HEK293 (cell line): ENCODE measurements at regions not wholly inside any gene's neighbourhood (a gene's known extent, or its start where the extent isn't known, plus 50 kb on each side); places are given as distances from the start of the nearest gene placed in this dataset.
A peak's percentile ranks its signal among the peaks of the same experiment; 100 is the strongest.

ENCODE experiments used
- CTCF ChIA-PET: fragments of 350-600 bp; formaldehyde crosslinking; extraction: SDS; loops from one replicate; lab custom pipeline; 2021; ENCODE audit warnings: antibody characterized with exemption; lab: Yijun Ruan, JAX
- POLR2A ChIA-PET: fragments of 300-600 bp; formaldehyde crosslinking; extraction: SDS; loops from one replicate; lab custom pipeline; 2020; ENCODE audit warnings: antibody characterized with exemption, inconsistent platforms; lab: Yijun Ruan, JAX
- H3K27ac ChIP-seq: fragments of 200-500 bp; sonication (Bioruptor generic); 2 replicates; pipeline ENCODE4 v1.5.1; 2014; ENCODE audit warnings: low read depth, low read length, control low read depth, inconsistent platforms; ENCODE audit errors: extremely low read depth
- H3K36me3 ChIP-seq, 2 experiments: fragments of 200-500 bp in 1 of 2; sonication (Bioruptor generic) in 1 of 2; 1 replicate in 1 of 2; 2 replicates in 1 of 2; pipeline ENCODE4 v1.5.1; 2014 to 2017; ENCODE audit warnings: inconsistent platforms in 2 of 2, low read length in 2 of 2; ENCODE audit not compliant: control insufficient read depth in 2 of 2, insufficient read depth in 1 of 2
- H3K4me1 ChIP-seq: fragments of 200-500 bp; sonication (Bioruptor generic); 2 replicates; pipeline ENCODE4 v1.5.1; 2014; ENCODE audit warnings: mild to moderate bottlenecking, low read length, inconsistent platforms; ENCODE audit not compliant: control insufficient read depth, insufficient read depth
- H3K4me3 ChIP-seq: 2 replicates; pipeline ENCODE4 v1.5.1; 2011; ENCODE audit warnings: low read depth, mild to moderate bottlenecking, control low read depth, low read length, moderate library complexity
- H3K9me3 ChIP-seq: fragments of 200-500 bp; sonication (Bioruptor generic); 2 replicates; pipeline ENCODE4 v1.5.1; 2014; ENCODE audit warnings: low read depth, low read length, inconsistent platforms; ENCODE audit not compliant: control insufficient read depth, insufficient read depth
- BCL11B ChIP-seq: fragments of 450-650 bp; formaldehyde crosslinking; IDR thresholded peaks from 2 replicates; pipeline ENCODE4 v1.5.1; 2016; ENCODE audit warnings: low read depth, missing biosample characterization, missing genetic modification characterization
- OSR2 ChIP-seq: fragments of 450-650 bp; formaldehyde crosslinking; IDR thresholded peaks from 2 replicates; pipeline ENCODE4 v1.5.1; 2016; ENCODE audit warnings: missing biosample characterization, missing genetic modification characterization
- SP7 ChIP-seq: fragments of 450-650 bp; formaldehyde crosslinking; IDR thresholded peaks from 2 replicates; pipeline ENCODE4 v1.5.1; 2016; ENCODE audit warnings: missing biosample characterization, missing genetic modification characterization
- ZBTB17 ChIP-seq: fragments of 450-650 bp; formaldehyde crosslinking; IDR thresholded peaks from 2 replicates; pipeline ENCODE4 v1.5.1; 2016; ENCODE audit warnings: missing biosample characterization, missing genetic modification characterization
- ZNF112 ChIP-seq: fragments of 450-650 bp; formaldehyde crosslinking; IDR thresholded peaks from 2 replicates; pipeline ENCODE4 v1.5.0; 2017; ENCODE audit warnings: missing biosample characterization, missing genetic modification characterization
- ZNF423 ChIP-seq: fragments of 450-650 bp; formaldehyde crosslinking; IDR thresholded peaks from 2 replicates; pipeline ENCODE4 v1.5.1; 2016; ENCODE audit warnings: missing biosample characterization, missing genetic modification characterization
- ZNF596 ChIP-seq: fragments of 450-650 bp; IDR thresholded peaks from 2 replicates; pipeline ENCODE4 v1.5.0; 2018; ENCODE audit warnings: missing biosample characterization, mild to moderate bottlenecking, missing genetic modification characterization, moderate library complexity
- ZNF600 ChIP-seq: fragments of 450-650 bp; formaldehyde crosslinking; IDR thresholded peaks from 2 replicates; pipeline ENCODE4 v1.5.1; 2016; ENCODE audit warnings: missing biosample characterization, missing genetic modification characterization
- ZNF654 ChIP-seq: fragments of 450-650 bp; formaldehyde crosslinking; IDR thresholded peaks from 2 replicates; pipeline ENCODE4 v1.5.1; 2016; ENCODE audit warnings: low read depth, missing biosample characterization, missing genetic modification characterization
- ZNF777 ChIP-seq: fragments of 450-650 bp; formaldehyde crosslinking; IDR thresholded peaks from 2 replicates; pipeline ENCODE4 v1.5.1; 2017; ENCODE audit warnings: missing biosample characterization, missing genetic modification characterization, borderline replicate concordance
- ZNF843 ChIP-seq: fragments of 450-650 bp; formaldehyde crosslinking; IDR thresholded peaks from 2 replicates; pipeline ENCODE4 v1.5.1; 2016; ENCODE audit warnings: missing biosample characterization, missing genetic modification characterization
- ZSCAN23 ChIP-seq: fragments of 450-650 bp; formaldehyde crosslinking; IDR thresholded peaks from 2 replicates; pipeline ENCODE4 v1.5.1; 2016; ENCODE audit warnings: missing biosample characterization, missing genetic modification characterization
- TF ChIP-seq, protein P1 (sequence below): fragments of 450-650 bp; formaldehyde crosslinking; IDR thresholded peaks from 2 replicates; pipeline ENCODE4 v1.5.1; 2016; ENCODE audit warnings: missing biosample characterization, missing genetic modification characterization
- TF ChIP-seq, protein P2 (sequence below): fragments of 450-650 bp; formaldehyde crosslinking; IDR thresholded peaks from 2 replicates; pipeline ENCODE4 v1.5.1; 2017; ENCODE audit warnings: missing biosample characterization, missing genetic modification characterization
- TF ChIP-seq, protein P3 (sequence below): fragments of 450-650 bp; formaldehyde crosslinking; IDR thresholded peaks from 2 replicates; pipeline ENCODE4 v1.5.1; 2016; ENCODE audit warnings: missing biosample characterization, missing genetic modification characterization
- TF ChIP-seq, protein P4 (sequence below): fragments of 450-650 bp; formaldehyde crosslinking; IDR thresholded peaks from 2 replicates; pipeline ENCODE4 v1.5.1; 2016; ENCODE audit warnings: missing biosample characterization, missing genetic modification characterization
- TF ChIP-seq, protein P5 (sequence below): fragments of 450-650 bp; formaldehyde crosslinking; IDR thresholded peaks from 2 replicates; pipeline ENCODE4 v1.5.1; 2016; ENCODE audit warnings: missing biosample characterization, missing genetic modification characterization

DNA sequence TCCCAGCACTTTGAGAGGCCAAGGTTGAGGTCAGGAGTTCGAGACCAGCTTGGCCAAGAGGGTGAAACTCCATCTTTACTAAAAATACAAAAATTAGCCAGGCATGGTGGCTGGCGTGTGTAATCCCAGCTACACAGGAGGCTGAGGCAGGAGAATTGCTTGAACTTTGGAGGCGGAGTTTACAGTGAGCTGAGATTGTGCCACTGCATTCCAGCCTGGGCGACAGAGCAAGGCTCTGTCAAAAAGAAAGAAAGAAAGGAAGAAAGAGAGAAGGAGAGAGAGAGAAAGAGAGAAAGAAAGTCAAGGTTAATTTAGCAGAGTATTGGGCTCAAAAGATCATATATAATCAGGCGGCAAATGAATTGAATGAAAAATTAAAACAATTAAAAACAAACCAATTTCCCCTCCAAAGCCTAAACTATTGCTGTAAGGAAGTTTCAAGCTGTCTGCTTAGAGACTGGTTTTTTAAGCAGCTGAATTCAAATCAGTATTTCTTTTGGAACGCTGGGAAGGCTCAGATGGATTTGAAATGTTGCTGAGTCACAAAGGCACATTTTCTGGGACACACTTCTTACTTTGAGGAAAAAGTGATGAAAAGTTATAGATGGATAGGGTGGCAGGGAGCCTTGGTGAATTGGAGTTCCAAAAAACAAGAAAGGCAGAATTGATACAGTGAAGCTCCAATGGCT lies 81.3 kb upstream of the BHLHE40 start:
- TF ChIP-seq, protein P1, sequence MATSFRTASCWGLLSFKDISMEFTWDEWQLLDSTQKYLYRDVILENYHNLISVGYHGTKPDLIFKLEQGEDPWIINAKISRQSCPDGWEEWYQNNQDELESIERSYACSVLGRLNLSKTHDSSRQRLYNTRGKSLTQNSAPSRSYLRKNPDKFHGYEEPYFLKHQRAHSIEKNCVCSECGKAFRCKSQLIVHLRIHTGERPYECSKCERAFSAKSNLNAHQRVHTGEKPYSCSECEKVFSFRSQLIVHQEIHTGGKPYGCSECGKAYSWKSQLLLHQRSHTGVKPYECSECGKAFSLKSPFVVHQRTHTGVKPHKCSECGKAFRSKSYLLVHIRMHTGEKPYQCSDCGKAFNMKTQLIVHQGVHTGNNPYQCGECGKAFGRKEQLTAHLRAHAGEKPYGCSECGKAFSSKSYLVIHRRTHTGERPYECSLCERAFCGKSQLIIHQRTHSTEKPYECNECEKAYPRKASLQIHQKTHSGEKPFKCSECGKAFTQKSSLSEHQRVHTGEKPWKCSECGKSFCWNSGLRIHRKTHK (tag by site-specific recombination) = no peak
- no peak for TF ChIP-seq ZNF600
- no peak for TF ChIP-seq ZNF423 (tag by site-specific recombination)
- TF ChIP-seq, protein P2, sequence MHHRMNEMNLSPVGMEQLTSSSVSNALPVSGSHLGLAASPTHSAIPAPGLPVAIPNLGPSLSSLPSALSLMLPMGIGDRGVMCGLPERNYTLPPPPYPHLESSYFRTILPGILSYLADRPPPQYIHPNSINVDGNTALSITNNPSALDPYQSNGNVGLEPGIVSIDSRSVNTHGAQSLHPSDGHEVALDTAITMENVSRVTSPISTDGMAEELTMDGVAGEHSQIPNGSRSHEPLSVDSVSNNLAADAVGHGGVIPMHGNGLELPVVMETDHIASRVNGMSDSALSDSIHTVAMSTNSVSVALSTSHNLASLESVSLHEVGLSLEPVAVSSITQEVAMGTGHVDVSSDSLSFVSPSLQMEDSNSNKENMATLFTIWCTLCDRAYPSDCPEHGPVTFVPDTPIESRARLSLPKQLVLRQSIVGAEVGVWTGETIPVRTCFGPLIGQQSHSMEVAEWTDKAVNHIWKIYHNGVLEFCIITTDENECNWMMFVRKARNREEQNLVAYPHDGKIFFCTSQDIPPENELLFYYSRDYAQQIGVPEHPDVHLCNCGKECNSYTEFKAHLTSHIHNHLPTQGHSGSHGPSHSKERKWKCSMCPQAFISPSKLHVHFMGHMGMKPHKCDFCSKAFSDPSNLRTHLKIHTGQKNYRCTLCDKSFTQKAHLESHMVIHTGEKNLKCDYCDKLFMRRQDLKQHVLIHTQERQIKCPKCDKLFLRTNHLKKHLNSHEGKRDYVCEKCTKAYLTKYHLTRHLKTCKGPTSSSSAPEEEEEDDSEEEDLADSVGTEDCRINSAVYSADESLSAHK = no peak
- TF ChIP-seq, protein P3, sequence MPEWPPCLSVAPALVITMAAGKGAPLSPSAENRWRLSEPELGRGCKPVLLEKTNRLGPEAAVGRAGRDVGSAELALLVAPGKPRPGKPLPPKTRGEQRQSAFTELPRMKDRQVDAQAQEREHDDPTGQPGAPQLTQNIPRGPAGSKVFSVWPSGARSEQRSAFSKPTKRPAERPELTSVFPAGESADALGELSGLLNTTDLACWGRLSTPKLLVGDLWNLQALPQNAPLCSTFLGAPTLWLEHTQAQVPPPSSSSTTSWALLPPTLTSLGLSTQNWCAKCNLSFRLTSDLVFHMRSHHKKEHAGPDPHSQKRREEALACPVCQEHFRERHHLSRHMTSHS (tag by site-specific recombination) = no peak
- no peak for TF ChIP-seq ZNF777
- TF ChIP-seq, protein P4, sequence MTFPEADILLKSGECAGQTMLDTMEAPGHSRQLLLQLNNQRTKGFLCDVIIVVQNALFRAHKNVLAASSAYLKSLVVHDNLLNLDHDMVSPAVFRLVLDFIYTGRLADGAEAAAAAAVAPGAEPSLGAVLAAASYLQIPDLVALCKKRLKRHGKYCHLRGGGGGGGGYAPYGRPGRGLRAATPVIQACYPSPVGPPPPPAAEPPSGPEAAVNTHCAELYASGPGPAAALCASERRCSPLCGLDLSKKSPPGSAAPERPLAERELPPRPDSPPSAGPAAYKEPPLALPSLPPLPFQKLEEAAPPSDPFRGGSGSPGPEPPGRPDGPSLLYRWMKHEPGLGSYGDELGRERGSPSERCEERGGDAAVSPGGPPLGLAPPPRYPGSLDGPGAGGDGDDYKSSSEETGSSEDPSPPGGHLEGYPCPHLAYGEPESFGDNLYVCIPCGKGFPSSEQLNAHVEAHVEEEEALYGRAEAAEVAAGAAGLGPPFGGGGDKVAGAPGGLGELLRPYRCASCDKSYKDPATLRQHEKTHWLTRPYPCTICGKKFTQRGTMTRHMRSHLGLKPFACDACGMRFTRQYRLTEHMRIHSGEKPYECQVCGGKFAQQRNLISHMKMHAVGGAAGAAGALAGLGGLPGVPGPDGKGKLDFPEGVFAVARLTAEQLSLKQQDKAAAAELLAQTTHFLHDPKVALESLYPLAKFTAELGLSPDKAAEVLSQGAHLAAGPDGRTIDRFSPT (tag by site-specific recombination) = no peak
- no peak for TF ChIP-seq ZNF112 (tag by site-specific recombination)
- TF ChIP-seq ZNF654 (tag by site-specific recombination) = no peak
- TF ChIP-seq BCL11B (tag by site-specific recombination) = no peak
- TF ChIP-seq, all 188 proteins: peak for 0
- ChIA-PET CTCF (interaction anchor here (0.6 to 1.1 kb wide), 2 partner anchors 12 to 21 kb away, joined by 3 read pairs; no protein-coding TSS in a partner anchor), POLR2A (no interaction called here)
- Histone ChIP-seq H3K4me1 (peaks cover 3% of the 10 kb centered on the region; the same call in 1 of the 2 replicates), H3K9me3 (no peaks in the 10 kb centered on the region), H3K36me3 (no peaks in the 10 kb centered on the region), H3K4me3 (no peak overlapping the region), H3K27ac (no peak overlapping the region)

DNA sequence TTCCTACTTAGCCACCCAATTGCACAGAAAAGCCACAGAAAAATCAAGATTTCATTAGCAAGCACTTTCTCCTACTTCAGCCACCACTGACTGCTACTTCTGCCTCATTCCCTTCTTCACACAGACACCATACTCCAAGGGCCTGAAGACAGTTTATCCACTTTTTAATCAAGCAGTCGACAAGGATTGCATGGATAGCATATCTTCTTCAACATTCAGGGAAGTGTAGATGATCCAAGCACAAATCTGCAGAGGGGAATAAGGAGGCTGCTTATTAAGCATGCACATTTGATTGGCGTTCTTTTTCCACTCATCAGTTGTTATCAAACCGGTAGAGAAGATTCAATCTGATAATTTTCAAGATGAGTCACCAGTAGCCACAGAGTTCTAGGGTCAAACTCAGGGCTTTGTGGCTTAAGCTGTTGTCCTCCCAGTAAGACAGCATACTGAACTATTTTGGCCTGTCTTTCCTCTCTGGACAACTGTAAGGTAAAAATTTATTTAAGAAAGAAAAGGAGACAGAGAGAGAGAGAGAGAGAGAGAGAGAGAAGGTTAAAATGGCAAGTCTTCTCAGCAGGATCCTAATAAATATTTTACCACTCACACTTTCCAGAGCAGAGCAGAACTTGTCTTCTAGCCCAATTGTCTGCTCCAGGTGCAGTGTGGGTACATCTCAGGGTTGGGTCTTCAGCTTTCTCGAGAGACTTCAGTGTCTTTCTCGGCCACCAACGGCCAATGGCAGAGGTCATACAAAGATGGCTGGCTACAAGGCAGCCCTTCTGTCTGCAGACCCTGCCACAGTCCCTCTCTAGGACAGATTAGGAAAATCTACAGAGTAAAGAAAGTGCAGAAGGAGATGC lies 80.6 kb upstream of the BHLHE40 start:
- H3K9me3 ChIP-seq = no peaks in the 10 kb centered on the region

More for the DNA sequence above, 80.6 kb upstream of the BHLHE40 start:
- no peak overlapping the region for H3K27ac ChIP-seq
- TF ChIP-seq OSR2 (tag by site-specific recombination) (no peak), ZSCAN23 (tag by site-specific recombination) (no peak), ZBTB17 (peak; percentile 68), ZNF843 (tag by site-specific recombination) (no peak), ZNF596 (0 out of 2 replicates have a peak, but pooled peaks have one; percentile 25), SP7 (tag by site-specific recombination) (no peak)
- TF ChIP-seq, protein P5, sequence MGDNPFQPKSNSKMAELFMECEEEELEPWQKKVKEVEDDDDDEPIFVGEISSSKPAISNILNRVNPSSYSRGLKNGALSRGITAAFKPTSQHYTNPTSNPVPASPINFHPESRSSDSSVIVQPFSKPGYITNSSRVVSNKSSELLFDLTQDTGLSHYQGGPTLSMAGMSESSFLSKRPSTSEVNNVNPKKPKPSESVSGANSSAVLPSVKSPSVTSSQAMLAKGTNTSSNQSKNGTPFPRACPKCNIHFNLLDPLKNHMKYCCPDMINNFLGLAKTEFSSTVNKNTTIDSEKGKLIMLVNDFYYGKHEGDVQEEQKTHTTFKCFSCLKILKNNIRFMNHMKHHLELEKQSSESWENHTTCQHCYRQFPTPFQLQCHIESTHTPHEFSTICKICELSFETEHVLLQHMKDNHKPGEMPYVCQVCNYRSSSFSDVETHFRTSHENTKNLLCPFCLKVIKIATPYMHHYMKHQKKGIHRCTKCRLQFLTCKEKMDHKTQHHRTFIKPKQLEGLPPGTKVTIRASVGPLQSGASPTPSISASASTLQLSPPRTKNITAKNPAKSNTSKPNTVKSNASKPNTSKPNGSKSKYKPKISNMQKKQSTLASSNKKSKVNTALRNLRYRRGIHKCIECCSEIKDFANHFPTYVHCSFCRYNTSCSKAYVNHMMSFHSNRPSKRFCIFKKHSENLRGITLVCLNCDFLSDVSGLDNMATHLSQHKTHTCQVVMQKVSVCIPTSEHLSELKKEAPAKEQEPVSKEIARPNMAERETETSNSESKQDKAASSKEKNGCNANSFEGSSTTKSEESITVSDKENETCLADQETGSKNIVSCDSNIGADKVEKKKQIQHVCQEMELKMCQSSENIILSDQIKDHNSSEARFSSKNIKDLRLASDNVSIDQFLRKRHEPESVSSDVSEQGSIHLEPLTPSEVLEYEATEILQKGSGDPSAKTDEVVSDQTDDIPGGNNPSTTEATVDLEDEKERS (tag by site-specific recombination) = no peak
- no peaks in the 10 kb centered on the region for H3K36me3 ChIP-seq
- CTCF ChIA-PET = interaction anchor here (0.7 kb wide), 1 partner anchor 17 kb away, joined by 3 read pairs; no protein-coding TSS in a partner anchor
- POLR2A ChIA-PET = no interaction called here
- H3K4me3 ChIP-seq = no peak overlapping the region
- H3K4me1 ChIP-seq = peaks cover 3% of the 10 kb centered on the region; the same call in 1 of the 2 replicates
